WTC11 (cell line): ENCODE measurements at regions not wholly inside any gene's neighbourhood (a gene's known extent, or its start where the extent isn't known, plus 50 kb on each side); places are given as distances from the start of the nearest gene placed in this dataset.

Experiments
- EMX1 ChIP-seq: fragments of 250-450 bp; sonication (Bioruptor Pico); IDR thresholded peaks from 2 replicates; pipeline ENCODE4 v1.8.0; 2021; ENCODE audit warnings: mild to moderate bottlenecking
- FOXK1 ChIP-seq: sonication (generic); formaldehyde crosslinking; IDR thresholded peaks from 2 replicates; pipeline ENCODE4 v1.8.0; 2022; ENCODE audit warnings: mild to moderate bottlenecking, moderate library complexity, missing genetic modification reagents
- JUN ChIP-seq: sonication (generic); formaldehyde crosslinking; IDR thresholded peaks from 2 replicates; pipeline ENCODE4 v1.8.0; 2023; ENCODE audit warnings: mild to moderate bottlenecking, missing genetic modification reagents
- TEAD4 ChIP-seq: sonication (generic); formaldehyde crosslinking; IDR thresholded peaks from 2 replicates; pipeline ENCODE4 v1.8.0; 2022; ENCODE audit warnings: mild to moderate bottlenecking, missing genetic modification reagents
- TF ChIP-seq, protein P1 (sequence below): fragments of 200-600 bp; IDR thresholded peaks from 2 replicates; pipeline ENCODE4 v1.8.0; 2022; ENCODE audit warnings: antibody characterized with exemption

DNA sequence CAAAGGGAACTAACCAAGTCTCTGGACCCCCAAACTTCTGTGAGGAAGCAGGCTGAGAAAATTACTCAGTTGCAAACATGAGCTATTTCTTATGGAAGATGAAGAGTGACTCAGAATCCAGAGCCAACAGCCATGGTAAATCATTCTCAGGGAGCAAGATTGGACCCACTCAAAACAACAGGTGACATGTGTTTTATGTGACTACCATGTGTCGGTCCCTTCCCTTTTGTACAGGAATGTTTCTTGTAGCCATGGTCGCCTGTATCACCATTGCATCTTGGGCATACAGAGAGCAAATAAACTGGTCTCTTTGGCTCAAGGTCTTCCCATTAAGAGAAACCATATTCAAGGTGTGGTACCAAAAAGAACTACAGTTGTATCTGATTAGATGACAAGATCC is 75.4 kb upstream of the COCH start:
- TF ChIP-seq EMX1 (CRISPR knock-in tag), result no peak
- no peak for TF ChIP-seq JUN
- TF ChIP-seq, protein P1, sequence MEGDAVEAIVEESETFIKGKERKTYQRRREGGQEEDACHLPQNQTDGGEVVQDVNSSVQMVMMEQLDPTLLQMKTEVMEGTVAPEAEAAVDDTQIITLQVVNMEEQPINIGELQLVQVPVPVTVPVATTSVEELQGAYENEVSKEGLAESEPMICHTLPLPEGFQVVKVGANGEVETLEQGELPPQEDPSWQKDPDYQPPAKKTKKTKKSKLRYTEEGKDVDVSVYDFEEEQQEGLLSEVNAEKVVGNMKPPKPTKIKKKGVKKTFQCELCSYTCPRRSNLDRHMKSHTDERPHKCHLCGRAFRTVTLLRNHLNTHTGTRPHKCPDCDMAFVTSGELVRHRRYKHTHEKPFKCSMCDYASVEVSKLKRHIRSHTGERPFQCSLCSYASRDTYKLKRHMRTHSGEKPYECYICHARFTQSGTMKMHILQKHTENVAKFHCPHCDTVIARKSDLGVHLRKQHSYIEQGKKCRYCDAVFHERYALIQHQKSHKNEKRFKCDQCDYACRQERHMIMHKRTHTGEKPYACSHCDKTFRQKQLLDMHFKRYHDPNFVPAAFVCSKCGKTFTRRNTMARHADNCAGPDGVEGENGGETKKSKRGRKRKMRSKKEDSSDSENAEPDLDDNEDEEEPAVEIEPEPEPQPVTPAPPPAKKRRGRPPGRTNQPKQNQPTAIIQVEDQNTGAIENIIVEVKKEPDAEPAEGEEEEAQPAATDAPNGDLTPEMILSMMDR, result no peak
- no peak for TF ChIP-seq TEAD4 (CRISPR knock-in tag)
- no peak for TF ChIP-seq FOXK1
